ENCODE measurements at regions not wholly inside any gene's neighbourhood (a gene's known extent, or its start where the extent isn't known, plus 50 kb on each side); places are given as distances from the start of the nearest gene placed in this dataset.
"Not testable (repeated sequence)": the region's sequence is repeated elsewhere in the genome, so short reads cannot be mapped to it uniquely, and the experiment has no call there.

DNA sequence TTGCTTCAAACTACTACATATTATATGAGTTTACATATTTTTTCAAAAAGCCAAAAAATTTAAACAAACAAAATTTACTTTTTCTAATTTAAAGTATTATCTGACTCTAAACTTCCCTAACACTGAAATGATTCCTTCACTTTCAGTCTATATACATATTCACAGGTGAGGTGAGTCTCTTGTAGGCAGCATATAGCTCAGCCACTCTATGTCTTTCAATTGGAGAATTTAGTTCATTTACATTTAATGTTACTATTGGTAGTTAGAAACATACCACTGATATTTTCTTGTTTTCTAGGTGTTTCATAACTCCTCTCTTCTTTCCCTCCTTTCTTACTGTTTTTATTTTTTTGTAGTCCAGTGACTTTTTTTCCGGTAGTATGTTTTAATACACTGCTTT, 387.1 kb downstream of the MRPL39 start:
- DNase-seq, result no peak

DNA sequence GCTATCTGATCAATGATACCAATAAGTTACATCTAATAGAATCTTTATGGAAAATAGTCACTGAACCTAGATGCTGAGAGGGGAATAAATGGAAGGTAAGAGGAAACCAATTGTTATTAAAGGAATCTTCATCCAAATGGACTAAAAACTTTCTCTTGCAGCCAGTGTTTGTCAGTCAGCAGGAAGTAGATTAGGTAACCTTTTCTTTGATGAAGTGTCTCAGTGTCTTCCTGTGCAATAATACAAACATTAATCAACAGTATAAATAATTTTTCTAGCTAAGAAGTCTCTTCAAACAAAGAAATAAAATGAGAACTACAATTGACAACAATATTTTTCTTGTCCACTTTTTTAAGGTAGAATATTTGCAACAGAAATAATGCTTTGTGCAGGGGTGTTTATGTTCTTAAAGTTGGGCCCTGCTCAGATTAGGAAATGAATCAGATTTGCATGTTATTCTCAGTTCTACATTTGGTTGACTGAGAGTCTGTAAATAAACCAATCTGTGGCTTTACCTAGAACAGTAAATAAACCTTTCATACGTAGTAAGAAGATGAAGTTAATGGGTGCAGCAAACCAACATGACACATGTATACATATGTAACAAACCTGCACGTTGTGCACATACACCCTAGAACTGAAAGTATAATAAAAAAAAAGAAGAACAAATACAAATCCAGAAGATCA, 391.4 kb downstream of the MRPL39 start:
- DNase-seq, result no peak

DNA sequence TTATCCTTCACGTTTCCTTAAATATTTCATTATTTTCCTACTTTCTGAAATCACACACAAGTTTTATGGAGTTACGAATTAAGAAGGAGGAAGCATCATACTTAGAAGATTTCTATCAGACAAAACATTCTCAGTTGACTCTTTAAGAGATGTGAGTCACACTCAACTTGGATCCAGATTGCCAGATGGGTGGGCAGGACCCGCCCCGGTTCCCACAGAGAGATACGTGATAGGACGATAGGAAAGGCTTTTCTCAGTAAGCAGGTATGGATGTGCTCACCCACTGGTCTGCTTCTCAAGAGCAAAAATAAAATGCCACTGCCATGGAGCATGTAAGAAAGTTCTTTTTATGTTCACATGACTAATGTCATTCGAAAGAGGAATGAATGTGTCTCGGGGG, 392.6 kb downstream of the MRPL39 start:
- no peak for DNase-seq

DNA sequence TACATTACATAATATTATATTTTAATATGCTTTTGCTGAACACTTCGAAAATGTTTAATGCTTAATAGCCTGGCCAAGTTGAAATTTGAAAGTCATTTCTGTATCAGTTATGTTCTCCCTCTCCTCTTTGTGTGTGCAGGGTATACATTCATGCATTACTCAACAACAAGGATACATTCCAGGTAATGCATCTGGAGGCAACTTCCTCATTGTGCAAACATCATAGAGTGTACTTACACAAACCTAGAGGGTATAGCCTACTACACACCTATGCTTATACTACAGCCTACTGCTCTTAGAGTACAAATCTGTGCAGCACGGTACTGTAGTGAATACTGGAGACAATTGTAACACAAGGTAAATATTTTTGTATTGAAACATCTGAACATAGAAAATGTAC, 407.3 kb downstream of the MRPL39 start:
- no peak for DNase-seq

DNA sequence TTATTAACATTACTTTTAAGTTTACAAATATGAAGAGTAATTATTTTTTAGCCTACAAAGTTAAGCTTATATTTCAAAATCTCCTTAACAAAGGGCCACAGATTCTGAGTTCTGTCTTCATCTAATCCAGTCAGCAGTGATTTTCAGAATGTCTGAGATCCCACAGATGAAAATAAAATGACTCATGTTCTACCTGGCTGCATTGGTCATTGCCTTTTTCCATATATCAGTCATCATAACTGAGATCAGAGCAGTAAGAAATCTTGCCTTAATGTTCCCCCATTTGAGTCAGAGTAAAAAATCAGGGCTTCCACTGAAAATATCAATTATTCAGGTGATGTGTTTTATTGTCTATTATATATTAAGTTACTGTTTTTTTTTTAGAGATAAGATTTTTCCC, 416.1 kb downstream of the MRPL39 start:
- no peak for DNase-seq

DNA sequence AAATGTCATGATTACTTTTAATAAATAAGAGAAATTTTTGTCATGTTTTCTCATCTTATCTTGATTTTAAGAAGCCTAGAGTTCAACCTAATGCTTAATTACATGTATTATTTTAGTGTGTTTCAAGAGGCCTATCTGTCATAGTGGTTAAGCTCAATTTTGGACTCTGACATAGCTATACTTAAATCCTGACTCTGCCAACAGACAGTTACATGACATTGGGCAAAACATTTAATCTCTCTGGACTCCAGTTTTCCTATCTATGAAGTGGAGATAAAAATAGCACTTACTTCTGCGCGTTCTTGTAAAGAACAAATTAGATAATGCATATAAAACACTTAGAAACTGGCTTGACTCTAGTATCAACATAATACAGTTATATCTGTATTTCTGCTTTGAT, 417.8 kb downstream of the MRPL39 start:
- no peak for DNase-seq

DNA sequence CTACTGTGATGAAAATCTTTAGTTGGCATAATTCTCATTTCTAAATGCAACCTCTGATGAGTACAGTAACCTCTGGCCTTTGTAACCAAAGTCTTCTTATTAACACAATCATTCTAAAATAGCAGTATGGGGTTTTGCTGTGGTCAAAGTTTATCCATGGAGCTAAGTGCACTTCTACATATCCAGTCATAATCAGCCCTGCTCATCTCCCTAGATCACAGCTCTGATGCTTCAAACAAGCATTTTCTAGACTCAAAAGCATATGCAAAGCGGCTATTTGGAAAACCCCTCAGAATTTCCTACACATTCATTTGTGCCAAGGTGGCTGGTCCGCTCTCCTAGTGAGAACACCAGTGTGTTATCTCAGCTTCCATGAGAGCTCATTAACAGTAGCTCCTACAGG, 418.6 kb downstream of the MRPL39 start:
- DNase-seq, result no peak

DNA sequence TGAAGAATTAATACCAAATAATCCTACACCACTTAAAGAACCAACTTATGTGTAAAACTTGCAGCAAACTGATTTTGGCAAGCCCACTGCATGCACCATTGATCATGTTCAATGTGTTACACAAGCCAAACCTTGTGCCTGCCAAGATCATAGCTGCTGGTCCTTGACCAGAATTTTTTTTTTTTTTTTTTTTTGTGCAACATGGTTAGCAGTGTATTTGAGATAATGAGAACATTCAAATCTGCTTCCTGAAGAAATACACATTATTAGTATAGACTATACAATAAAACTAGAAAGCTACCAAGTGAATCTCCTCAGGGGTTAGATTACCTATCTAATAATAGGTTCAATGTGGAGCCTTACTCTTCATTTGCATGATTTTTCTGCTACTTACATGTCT, 421.0 kb downstream of the MRPL39 start:
- DNase-seq, result no peak

DNA sequence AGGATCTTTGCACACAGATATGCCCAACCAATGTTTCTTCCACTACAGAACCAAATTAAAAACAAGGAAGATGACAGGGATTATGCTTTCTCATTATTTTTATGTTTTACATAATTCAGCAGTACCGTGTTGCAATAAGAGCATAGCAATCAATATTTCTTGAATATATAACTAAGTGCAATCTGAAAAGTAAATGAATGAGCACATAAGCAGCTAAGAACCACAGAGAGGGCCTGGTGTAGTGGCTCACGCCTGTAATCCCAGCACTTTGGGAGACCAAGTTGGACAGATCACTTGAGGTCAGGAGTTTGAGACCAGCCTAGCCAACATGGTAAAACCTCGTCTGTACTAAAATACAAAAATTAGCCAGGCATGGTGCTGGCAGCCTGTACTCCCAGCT, 423.7 kb downstream of the MRPL39 start:
- no peak for DNase-seq

DNA sequence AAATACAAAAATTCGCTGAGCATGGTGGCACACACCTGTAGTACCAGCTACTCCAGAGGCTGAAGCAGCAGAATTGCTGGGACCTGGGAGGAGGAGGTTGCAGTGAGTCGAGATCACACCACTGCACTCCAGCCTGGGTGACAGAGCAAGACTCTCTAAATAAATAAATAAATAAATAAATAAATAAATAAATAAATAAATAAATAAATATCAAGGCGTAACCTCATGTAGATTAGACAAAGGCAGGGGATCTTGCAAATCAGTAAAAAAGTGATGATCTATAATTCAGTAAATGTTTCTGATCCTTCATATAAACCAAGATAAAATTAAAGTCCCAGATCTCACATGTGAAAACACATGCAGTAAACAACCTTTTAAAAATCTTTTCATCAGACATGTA, 425.6 kb downstream of the MRPL39 start:
- not testable (repeated sequence) for DNase-seq

DNA sequence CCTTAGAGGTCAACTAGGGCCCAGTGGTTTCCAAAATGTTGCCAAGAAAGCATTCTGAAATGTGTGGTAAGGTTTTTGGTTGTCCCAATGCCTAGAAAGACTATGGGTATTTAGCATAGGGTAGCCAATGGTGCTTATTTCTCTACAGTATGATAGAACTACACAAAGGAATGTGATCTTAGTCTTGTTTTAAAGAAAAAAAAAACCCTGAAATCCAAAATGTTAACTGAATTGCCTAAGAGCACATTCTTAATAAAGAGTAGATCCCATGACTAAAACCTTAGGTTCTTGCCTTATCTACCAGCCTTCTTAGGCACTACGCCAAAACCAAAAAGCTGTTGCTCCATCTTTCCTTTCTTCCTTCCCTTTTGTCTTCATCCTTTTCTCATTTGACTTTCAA, 428.2 kb downstream of the MRPL39 start:
- no peak for DNase-seq

DNA sequence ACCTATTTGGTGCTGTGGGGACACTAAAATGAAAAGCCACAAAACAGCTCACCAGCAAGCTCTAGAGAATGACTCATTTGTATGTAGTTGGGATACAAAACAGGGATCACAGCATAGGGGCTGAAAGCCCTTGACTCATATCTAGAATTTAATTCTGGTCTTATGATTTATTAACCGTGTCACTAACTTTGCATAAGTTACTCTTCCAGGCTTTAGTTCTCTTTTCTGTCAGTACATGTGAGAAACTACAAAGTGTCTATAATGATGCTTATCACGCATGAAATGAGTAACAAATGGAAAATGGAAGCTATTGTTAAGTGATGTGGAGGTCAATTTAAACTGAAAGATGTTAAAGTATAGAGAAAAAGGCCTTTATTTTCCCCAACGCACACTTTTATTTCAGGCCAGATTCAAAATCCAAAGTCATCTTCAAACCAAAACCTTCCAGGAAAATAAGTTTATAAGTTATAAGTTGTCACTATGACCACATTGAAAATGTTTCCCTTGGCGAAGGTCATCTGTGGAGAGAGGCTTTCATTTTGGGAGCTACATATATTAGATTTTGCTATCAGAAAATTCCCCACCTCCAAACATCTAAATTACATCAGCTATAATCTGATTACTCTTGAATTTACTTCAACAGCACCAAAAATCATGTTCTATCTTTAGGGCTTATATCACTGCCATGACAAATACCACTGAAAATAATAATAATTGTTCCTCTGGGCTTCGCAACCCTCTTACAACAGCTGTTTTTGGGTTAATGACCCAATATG, 430.5 kb downstream of the MRPL39 start:
- no peak for DNase-seq

DNA sequence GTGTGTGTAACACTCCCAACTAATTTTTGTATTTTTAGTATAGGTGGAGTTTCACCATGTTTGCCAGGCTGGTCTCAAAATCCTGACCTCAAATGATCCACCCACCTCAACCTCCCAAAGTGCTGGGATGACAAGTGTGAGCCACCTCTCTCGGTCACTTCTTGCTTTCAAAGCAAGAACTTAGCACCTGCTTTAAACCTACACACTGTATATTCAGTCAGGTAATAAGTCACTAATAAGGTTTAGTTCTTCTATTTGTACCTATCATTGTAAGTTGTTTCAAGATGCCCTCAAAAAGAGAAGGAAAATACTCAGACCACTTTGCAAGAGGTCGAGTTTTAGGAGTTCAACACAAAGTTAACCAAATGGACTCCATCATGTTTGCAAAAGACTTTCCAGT, 431.3 kb downstream of the MRPL39 start:
- no peak for DNase-seq

DNA sequence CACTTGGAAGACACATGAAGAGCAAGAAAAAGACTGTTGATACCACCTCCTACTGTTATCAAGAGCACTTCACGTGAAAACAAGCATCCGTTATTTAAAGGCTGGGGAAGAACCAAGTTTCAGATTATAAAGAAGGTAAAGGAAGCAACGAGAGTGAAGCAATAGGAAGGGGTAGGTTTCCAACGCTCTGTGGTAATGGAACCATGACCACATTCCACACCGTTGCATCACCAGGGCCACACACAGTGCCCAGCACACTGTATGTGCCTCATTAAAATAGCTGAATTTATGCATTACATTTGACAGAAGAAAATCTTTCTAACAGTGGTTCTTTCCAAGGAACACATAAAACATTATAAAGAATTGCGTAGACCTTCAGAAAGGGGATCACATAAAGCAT, 435.8 kb downstream of the MRPL39 start:
- DNase-seq, result no peak

DNA sequence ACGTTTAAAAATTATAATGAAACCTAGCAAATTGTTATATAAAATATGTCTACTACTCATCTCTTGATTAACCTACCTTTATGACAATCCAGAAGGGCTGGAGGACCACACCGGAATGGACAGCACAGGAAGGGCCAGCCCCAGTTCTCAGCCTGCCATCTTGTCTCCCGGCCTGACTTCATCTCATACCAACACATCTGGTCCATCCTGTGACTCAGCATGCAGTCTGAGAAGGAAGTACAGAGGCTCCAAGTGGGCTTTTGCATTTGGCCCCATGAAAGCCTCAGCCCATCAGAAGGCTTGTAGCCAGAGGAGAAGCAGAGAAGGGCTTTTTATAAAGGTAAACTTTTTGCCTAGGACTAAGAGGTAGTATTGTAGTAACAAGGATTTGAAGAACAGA, 436.6 kb downstream of the MRPL39 start:
- no peak for DNase-seq

DNA sequence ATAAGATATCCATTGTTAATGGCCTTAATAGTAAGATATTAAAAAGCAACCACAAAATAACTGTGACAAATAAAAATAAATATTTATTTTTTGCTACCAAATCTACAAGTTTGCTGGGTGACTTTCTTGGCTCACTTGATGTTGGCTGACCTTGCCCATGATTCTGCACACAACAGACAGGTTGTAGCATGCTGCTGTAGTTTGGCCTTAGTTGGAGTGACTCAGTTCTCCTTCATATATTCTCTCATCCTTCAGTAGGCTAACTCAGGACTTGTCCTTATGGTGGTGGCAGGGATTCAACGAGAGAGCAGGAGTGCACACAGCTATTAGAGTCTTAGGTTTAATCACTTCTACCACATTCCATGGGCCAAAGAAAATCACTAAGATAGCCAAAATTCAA, 437.9 kb downstream of the MRPL39 start:
- DNase-seq, result no peak

DNA sequence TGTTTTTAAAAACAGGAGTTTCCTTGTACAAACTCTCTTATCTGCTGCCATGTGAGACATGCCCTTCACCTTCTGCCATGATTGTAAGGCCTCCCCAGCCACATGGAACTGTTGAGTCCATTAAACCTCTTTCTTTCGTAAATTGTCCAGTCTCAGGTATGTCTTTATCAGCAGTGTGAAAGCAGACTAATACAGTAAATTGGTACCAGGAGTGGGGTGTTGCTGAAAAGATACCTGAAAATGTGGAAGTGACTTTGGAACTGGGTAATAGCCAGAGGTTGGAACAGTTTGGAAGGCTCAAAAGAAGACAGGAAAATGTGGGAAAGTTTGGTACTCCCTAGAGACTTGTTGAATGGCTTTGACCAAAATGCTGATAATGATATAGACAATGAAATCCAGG, 440.4 kb downstream of the MRPL39 start:
- not testable (repeated sequence) for DNase-seq

DNA sequence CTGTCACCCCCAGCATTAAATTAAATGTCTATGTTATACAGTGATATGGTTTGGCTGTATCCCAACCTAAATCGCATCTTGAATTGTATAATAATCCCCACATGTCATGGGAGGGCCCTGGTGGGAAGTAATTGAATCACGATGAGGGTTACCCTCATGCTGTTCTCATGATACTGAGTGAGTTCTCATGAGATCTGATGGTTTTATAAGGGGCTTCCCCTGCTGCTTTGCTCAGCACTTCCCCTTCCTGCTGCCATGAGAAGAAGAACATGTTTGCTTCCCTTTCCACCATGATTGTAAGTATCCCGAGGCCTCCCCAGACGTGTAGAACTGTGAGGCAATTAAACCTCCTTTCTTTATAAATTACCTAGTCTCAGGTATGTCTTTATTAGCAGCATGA, 445.7 kb downstream of the MRPL39 start:
- no peak for DNase-seq

DNA sequence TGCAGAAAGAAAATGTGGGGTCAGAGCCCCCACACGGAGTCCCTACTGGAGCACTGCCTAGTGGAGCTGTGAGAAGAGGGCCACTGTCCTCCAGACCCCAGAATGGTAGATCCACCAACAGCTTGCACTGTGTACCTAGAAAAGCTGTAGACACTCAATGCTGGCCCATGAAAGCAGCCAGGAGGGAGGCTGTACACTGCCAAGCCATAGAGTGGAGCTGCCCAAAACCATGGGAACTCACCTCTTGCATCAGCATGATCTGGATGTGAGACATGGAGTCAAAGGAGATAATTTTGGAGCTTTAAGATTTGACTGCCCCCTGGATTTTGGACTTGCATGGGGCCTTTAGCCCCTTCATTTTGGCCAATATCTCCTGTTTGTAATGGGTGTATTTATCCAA, 452.3 kb downstream of the MRPL39 start:
- not testable (repeated sequence) for DNase-seq

DNA sequence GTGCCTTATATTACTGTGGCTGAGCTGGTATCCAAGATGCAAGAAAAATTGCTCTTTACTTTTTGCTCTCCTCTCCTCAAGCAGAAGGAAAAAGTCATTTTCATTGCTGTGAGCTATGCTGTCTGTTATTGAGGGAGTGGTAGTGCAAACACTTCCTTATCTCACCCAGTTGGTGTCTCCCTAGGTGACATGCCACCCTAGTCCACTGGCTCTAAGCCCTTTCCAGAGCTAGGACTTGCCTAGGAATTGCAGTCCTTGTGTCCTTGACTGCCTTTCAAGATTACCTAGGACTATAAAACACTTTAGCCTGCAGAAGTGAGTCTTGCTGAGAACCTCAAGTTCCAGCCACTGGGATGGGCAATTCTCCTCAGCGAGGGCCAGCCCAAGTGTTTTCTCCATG, 458.3 kb downstream of the MRPL39 start:
- no peak for DNase-seq

DNA sequence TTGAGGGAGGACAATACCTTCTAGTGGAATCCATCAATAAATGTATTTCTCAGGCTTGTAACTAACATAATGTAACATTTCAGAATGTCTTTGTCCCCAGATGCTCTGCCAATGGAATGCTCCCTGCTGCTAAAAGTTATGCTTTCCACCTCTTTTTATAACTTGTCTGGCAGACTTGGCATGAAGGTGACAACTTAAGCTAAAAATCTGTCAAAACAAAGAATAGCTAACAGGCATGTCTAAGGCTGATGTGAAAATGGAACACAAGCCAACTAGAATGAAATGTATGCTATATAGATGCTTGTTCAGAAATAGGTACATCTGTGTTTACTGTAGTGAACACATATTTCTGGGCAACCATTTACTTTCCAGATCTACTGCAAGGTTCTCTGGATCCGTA, 467.9 kb downstream of the MRPL39 start:
- DNase-seq, result no peak

DNA sequence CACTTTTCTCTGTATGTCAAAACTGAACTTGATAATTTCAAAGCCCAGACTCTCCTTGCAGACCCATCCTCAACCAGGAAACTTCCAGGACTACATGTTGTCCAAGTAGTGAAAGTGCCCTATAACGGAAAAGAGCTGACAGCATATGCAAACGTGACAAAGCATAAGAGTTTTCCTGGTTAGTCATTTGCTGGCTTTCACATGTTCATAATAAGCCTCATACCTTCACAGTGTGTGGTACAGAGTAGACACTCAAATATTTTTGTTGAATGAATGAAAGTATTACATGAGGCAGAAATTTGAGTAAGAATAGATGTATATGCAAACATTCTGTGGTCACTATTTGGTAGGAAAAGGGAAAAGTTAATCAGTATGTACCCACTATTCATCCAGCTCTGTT, 473.3 kb downstream of the MRPL39 start:
- no peak for DNase-seq

DNA sequence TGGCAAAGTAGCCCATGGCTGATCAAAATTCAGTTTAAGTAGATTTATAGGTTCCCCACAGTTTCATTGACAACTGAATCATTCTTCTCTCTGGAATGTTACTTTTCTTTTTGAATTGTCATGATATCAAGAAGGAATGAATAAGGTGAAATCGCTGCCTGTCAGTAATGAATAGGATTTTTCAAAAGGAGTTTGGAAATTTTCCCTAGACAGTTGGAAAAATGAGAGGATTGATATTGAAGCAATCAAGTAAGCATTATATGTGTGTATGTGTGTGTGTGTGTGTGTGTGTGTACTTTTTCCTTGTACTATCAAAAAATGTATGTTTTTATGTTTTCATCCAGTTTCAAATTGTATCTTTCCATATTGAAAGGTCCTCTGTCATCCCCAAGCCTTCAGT, 479.5 kb downstream of the MRPL39 start:
- DNase-seq, result no peak

DNA sequence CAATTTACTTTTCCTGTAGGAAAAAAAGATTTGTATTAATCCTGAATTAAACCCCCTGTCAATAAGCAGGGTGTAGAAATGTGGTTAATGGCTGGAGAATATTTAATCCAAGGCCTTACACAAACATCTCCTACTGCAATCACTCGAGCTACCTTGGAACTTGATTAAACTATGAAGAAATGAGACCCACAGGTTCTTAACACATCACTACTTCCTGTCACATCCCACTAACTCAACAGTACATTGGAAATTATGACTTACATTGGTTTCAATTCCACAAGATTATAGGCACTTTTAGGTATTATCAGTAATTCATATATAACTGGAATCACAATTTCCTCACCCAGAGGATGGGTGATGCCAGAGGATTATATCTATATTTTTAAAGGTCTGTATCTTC, 480.3 kb downstream of the MRPL39 start:
- DNase-seq, result no peak

DNA sequence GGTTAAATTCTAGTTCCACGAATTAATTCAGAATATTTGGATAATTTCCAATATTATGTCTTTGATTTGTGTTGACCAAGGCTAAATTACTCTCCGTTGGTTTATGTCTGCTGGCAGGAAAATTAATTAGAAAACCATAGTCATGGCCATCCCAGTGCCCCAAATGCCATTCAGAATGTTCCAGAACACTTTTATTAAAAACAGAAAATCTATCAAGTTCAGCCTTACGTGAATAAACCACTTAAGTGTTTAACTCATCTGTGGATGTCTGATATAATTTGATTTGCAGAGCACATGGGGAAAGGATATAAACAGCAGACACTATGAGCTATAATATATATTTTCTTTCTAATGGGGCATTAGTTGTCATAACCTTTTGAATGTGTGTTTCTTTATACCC, 480.7 kb downstream of the MRPL39 start:
- DNase-seq, result no peak

Measured in NCI-H510A treated with DMSO at 0.1 percent for 48 hours (cell line).